HCT116 (cell line): ENCODE measurements at regions not wholly inside any gene's neighbourhood (a gene's known extent, or its start where the extent isn't known, plus 50 kb on each side); places are given as distances from the start of the nearest gene placed in this dataset.

Experiments used
- ATAC-seq: fragments of 200-7000 bp; cut with Tn5 transposase; 2 replicates; pipeline ENCODE4 v1.9.1; 2020; ENCODE audit warnings: mild to moderate bottlenecking, moderate library complexity
- BruUV-seq: library from RNA; stranded (reverse); fragments of 400-500 nt; replicated peaks from 2 replicates; lab custom pipeline; 2021; lab: Mats Ljungman, UMichigan
- CTCF ChIA-PET: fragments of 300-600 bp; sonication (Branson Sonifier 250); formaldehyde crosslinking; loops from one replicate; lab custom pipeline; 2021; ENCODE audit warnings: antibody characterized with exemption; lab: Charles Lee
- POLR2A ChIA-PET: fragments of 300-600, 350-600 bp; sonication (Branson Sonifier 250); formaldehyde crosslinking; loops from one replicate; lab custom pipeline; 2021; ENCODE audit warnings: antibody characterized with exemption; lab: Charles Lee
- RAD21 ChIA-PET, 2 experiments: fragments of 300-600 bp; sonication (Branson Sonifier 250); formaldehyde crosslinking; loops; one replicate each; lab custom pipeline; 2023; ENCODE audit warnings: low total read pairs in 2 of 2; ENCODE audit not compliant: uncharacterized antibody in 2 of 2, unreplicated experiment in 2 of 2, low non-redundant PET in 1 of 2; lab: Charles Lee
- DNase-seq: peaks from one replicate; pipeline ENCODE4 v3.0.0-alpha.2; 2010; ENCODE audit warnings: low read depth, low spot score
- H2AFZ ChIP-seq: fragments of 200-600 bp; shearing (Covaris generic), sonication (generic); 2 replicates; pipeline ENCODE4 v1.6.1; 2017; ENCODE audit warnings: low read depth, mixed run types, mixed read lengths, antibody characterized with exemption, low read length; ENCODE audit not compliant: poor library complexity, severe bottlenecking
- H3K27ac ChIP-seq: 2 replicates; pipeline ENCODE4 v1.5.1; 2012; ENCODE audit warnings: low read depth, low read length
- H3K27me3 ChIP-seq: fragments of 200-600 bp; sonication (generic); 2 replicates; pipeline ENCODE4 v1.6.1; 2016; ENCODE audit warnings: mixed run types, low read length, mixed read lengths; ENCODE audit not compliant: insufficient read depth
- H3K36me3 ChIP-seq, 2 experiments: fragments of 200-500 bp in 1 of 2; fragments of 200-600 bp in 1 of 2; sonication (Bioruptor generic) in 1 of 2; sonication (generic) in 1 of 2; 2 replicates each; pipeline versions ENCODE4 v1.5.1 to v1.6.1; 2014 to 2016; ENCODE audit warnings: low read length in 2 of 2, inconsistent platforms in 1 of 2, mixed read lengths in 1 of 2, mixed run types in 1 of 2; ENCODE audit not compliant: insufficient read depth in 2 of 2, control insufficient read depth in 1 of 2
- H3K4me1 ChIP-seq, 2 experiments: fragments of 200-600 bp in 1 of 2; sonication (generic) in 1 of 2; 2 replicates each; pipeline versions ENCODE4 v1.5.1 to v1.6.1; 2012 to 2017; ENCODE audit warnings: low read length in 2 of 2, inconsistent platforms in 1 of 2, mild to moderate bottlenecking in 1 of 2, mixed read lengths in 1 of 2, mixed run types in 1 of 2, moderate library complexity in 1 of 2; ENCODE audit not compliant: insufficient read depth in 2 of 2, control insufficient read depth in 1 of 2
- H3K4me2 ChIP-seq: fragments of 200-600 bp; sonication (generic); 2 replicates; pipeline ENCODE4 v1.6.1; 2017; ENCODE audit warnings: mixed run types, low read length, mixed read lengths
- H3K4me3 ChIP-seq, 2 experiments: fragments of 200-600 bp in 1 of 2; sonication (generic) in 1 of 2; replicated peaks in 1 of 2; 2 replicates each; pipeline ENCODE4 v1.5.1; 2011 to 2016; ENCODE audit warnings: low read length in 2 of 2, control low read depth in 1 of 2, low read depth in 1 of 2, mild to moderate bottlenecking in 1 of 2, mixed read lengths in 1 of 2, mixed run types in 1 of 2
- H3K79me2 ChIP-seq: fragments of 200-600 bp; sonication (generic); 2 replicates; pipeline ENCODE4 v1.6.1; 2017; ENCODE audit warnings: mild to moderate bottlenecking, mixed run types, low read length, moderate library complexity, mixed read lengths; ENCODE audit not compliant: insufficient read depth
- H3K9ac ChIP-seq: fragments of 200-600 bp; sonication (generic); 2 replicates; pipeline ENCODE4 v1.6.1; 2016; ENCODE audit warnings: low read length, mixed read lengths
- H3K9me2 ChIP-seq: fragments of 200-600 bp; sonication (generic), shearing (Covaris generic); 2 replicates; pipeline ENCODE4 v1.6.1; 2017; ENCODE audit warnings: mixed run types, mild to moderate bottlenecking, moderate library complexity; ENCODE audit not compliant: insufficient read depth
- H3K9me3 ChIP-seq, 2 experiments: fragments of 200-500 bp in 1 of 2; fragments of 200-600 bp in 1 of 2; sonication (Bioruptor generic) in 1 of 2; sonication (generic) in 1 of 2; 2 replicates each; pipeline ENCODE4 v1.6.1; 2014 to 2017; ENCODE audit warnings: low read length in 2 of 2, mixed read lengths in 2 of 2, inconsistent platforms in 1 of 2, low read depth in 1 of 2, mild to moderate bottlenecking in 1 of 2, mixed run types in 1 of 2, moderate library complexity in 1 of 2; ENCODE audit not compliant: control insufficient read depth in 1 of 2, insufficient read depth in 1 of 2
- H4K20me1 ChIP-seq: fragments of 200-600 bp; sonication (generic), shearing (Covaris generic); 2 replicates; pipeline ENCODE4 v1.6.1; 2017; ENCODE audit warnings: mixed run types, mild to moderate bottlenecking, moderate library complexity; ENCODE audit not compliant: insufficient read depth
- ATF3 ChIP-seq: IDR thresholded peaks from 2 replicates; pipeline ENCODE4 v1.6.1; 2012
- CBX3 ChIP-seq: IDR thresholded peaks from 2 replicates; pipeline ENCODE4 v1.6.1; 2012; ENCODE audit warnings: low read depth
- CTCF ChIP-seq, 3 experiments: fragments of 200-600 bp in 1 of 3; sonication (generic) in 1 of 3; IDR thresholded peaks in 2 of 3; conservative IDR thresholded peaks in 1 of 3; 2 replicates each; pipeline ENCODE4 v1.5.1; 2012 to 2017; ENCODE audit warnings: low read depth in 2 of 3, low read length in 2 of 3, antibody characterized with exemption in 1 of 3, borderline replicate concordance in 1 of 3, control low read depth in 1 of 3, mild to moderate bottlenecking in 1 of 3, mixed read lengths in 1 of 3, mixed run types in 1 of 3, moderate library complexity in 1 of 3; ENCODE audit not compliant: insufficient read depth in 1 of 3
- EGR1 ChIP-seq: IDR thresholded peaks from 2 replicates; pipeline ENCODE4 v1.6.1; 2012; ENCODE audit warnings: low read depth
- EZH2 ChIP-seq: fragments of 200-600 bp; sonication (generic); IDR thresholded peaks from 2 replicates; pipeline ENCODE4 v1.6.1; 2017; ENCODE audit warnings: antibody characterized with exemption, mixed run types
- FOSL1 ChIP-seq: IDR thresholded peaks from 2 replicates; pipeline ENCODE4 v1.6.1; 2012; ENCODE audit warnings: low read depth
- JUND ChIP-seq: IDR thresholded peaks from 2 replicates; pipeline ENCODE4 v1.6.1; 2012
- MAX ChIP-seq: IDR thresholded peaks from 2 replicates; pipeline ENCODE4 v1.6.1; 2012
- POLR2A ChIP-seq: IDR thresholded peaks from 2 replicates; pipeline ENCODE4 v1.7.0; 2011; ENCODE audit warnings: borderline replicate concordance; ENCODE audit not compliant: insufficient read depth, insufficient read length; ENCODE audit errors: extremely low read depth
- POLR2AphosphoS5 ChIP-seq: IDR thresholded peaks from 2 replicates; pipeline ENCODE4 v1.6.1; 2011; ENCODE audit warnings: mild to moderate bottlenecking, low read depth, low read length, moderate library complexity
- REST ChIP-seq: IDR thresholded peaks from 2 replicates; pipeline ENCODE4 v1.6.1; 2012; ENCODE audit warnings: low read depth
- SIN3A ChIP-seq: IDR thresholded peaks from 2 replicates; pipeline ENCODE4 v1.6.1; 2012; ENCODE audit warnings: low read depth
- YY1 ChIP-seq: IDR thresholded peaks from 2 replicates; pipeline ENCODE4 v1.6.1; 2011; ENCODE audit warnings: low read length, low read depth, moderate library complexity, mild to moderate bottlenecking; ENCODE audit not compliant: insufficient replicate concordance; ENCODE audit errors: extremely low read depth
- ZFX ChIP-seq: fragments of 450-650 bp; IDR thresholded peaks from 2 replicates; pipeline ENCODE4 v1.6.1; 2017
- intact Hi-C: fragments of 100-400 bp; cut with micrococcal nuclease; formaldehyde crosslinking; loops from 2 replicates; pipeline ENCODE4 v1.10.0; 2022

GRCh38 chr16:54623636-54624035, 307.0 kb upstream of the IRX5 start:
- H3K27ac ChIP-seq = no peak overlapping the region
- no peak overlapping the region for H3K9ac ChIP-seq
- H3K27me3 ChIP-seq = peaks cover 12% of the 10 kb centered on the region; the same call in 1 of the 2 replicates
- no peaks in the 10 kb centered on the region for H3K79me2 ChIP-seq
- TF ChIP-seq CBX3 = no peak
- no peak for TF ChIP-seq POLR2A
- no peak for TF ChIP-seq ZFX
- TF ChIP-seq CTCF (IDR thresholded peaks at IDR 0.05 in 2 of 3, conservative IDR thresholded peaks at IDR 0.05 in 1 of 3; ENCODE audit: borderline replicate concordance in 1 of 3, insufficient read depth in 1 of 3, low read depth in 2 of 3, low read length in 2 of 3) = no peak
- TF ChIP-seq FOSL1 = no peak
- TF ChIP-seq YY1 = no peak
- no peak for TF ChIP-seq MAX
- no peak for TF ChIP-seq ATF3
- TF ChIP-seq JUND = no peak
- no peak for TF ChIP-seq EGR1
- no peak for TF ChIP-seq SIN3A
- TF ChIP-seq EZH2 = no peak
- no peak for TF ChIP-seq POLR2AphosphoS5
- no peak for TF ChIP-seq REST
- TF ChIP-seq, all 23 proteins: peak for 0
- no peak overlapping the region for H3K4me3 ChIP-seq
- H3K4me1 ChIP-seq = no peaks in the 10 kb centered on the region
- H3K4me2 ChIP-seq = no peak overlapping the region
- no peak for DNase-seq
- no peak for ATAC-seq
- no peaks in the 10 kb centered on the region for H3K9me3 ChIP-seq
- POLR2A ChIA-PET = no interaction called here
- no peaks in the 10 kb centered on the region for H3K9me2 ChIP-seq
- intact Hi-C loops = loop anchor here (10.0 kb wide), 1 partner anchor 329 kb away; no protein-coding TSS in a partner anchor
- no peaks in the 10 kb centered on the region for H4K20me1 ChIP-seq
- H2AFZ ChIP-seq = no peak overlapping the region
- RAD21 ChIA-PET = no interaction called here
- H3K36me3 ChIP-seq = no peaks in the 10 kb centered on the region
- no TSS peak for BruUV-seq
- CTCF ChIA-PET = no interaction called here
